COLO668 (cell line): ENCODE measurements at regions not wholly inside any gene's neighbourhood (a gene's known extent, or its start where the extent isn't known, plus 50 kb on each side); places are given as distances from the start of the nearest gene placed in this dataset.

Experiments used
- DNase-seq: peaks from one replicate; lab custom pipeline; 2025; ENCODE audit not compliant: unreplicated experiment; lab: John Stamatoyannopoulos, UW

- no peak for DNase-seq
Measured at GRCh38 chr2:861655-862354, 88.8 kb upstream of the SNTG2 start.

- peak; percentile 48 for DNase-seq
Measured at GRCh38 chr2:860259-860855, 90.3 kb upstream of the SNTG2 start.

GRCh38 chr2:858646-859045, 92.0 kb upstream of the SNTG2 start:
- DNase-seq = no peak

GRCh38 chr2:857937-858336, 92.7 kb upstream of the SNTG2 start:
- no peak for DNase-seq

- DNase-seq = no peak
Measured at GRCh38 chr2:857081-857480, 93.6 kb upstream of the SNTG2 start.

GRCh38 chr2:856456-856855, 94.2 kb upstream of the SNTG2 start:
- DNase-seq = no peak

GRCh38 chr2:856041-856440, 94.6 kb upstream of the SNTG2 start:
- DNase-seq = no peak

GRCh38 chr2:855177-855576, 95.5 kb upstream of the SNTG2 start:
- DNase-seq = no peak

- peak; percentile 46 for DNase-seq
Measured at GRCh38 chr2:854460-854859, 96.2 kb upstream of the SNTG2 start.

GRCh38 chr2:853203-853870, 97.3 kb upstream of the SNTG2 start:
- DNase-seq = no peak

GRCh38 chr2:852168-852567, 98.5 kb upstream of the SNTG2 start:
- DNase-seq = no peak

GRCh38 chr2:851680-852079, 99.0 kb upstream of the SNTG2 start:
- DNase-seq = no peak

- no peak for DNase-seq
Measured at GRCh38 chr2:851078-851477, 99.6 kb upstream of the SNTG2 start.

- DNase-seq = no peak
Measured at GRCh38 chr2:850429-850828, 100.2 kb upstream of the SNTG2 start.

GRCh38 chr2:848099-848498, 102.5 kb upstream of the SNTG2 start:
- no peak for DNase-seq

- DNase-seq = peak; percentile 15
Measured at GRCh38 chr2:847669-848068, 103.0 kb upstream of the SNTG2 start.

- no peak for DNase-seq
Measured at GRCh38 chr2:844715-845114, 105.9 kb upstream of the SNTG2 start.

GRCh38 chr2:842151-842803, 108.4 kb upstream of the SNTG2 start:
- DNase-seq = no peak

- no peak for DNase-seq
Measured at GRCh38 chr2:841036-841435, 109.6 kb upstream of the SNTG2 start.

GRCh38 chr2:834233-834632, 116.4 kb upstream of the SNTG2 start:
- no peak for DNase-seq

GRCh38 chr2:833180-833579, 117.5 kb upstream of the SNTG2 start:
- DNase-seq = no peak

GRCh38 chr2:832635-833034, 118.0 kb upstream of the SNTG2 start:
- DNase-seq = no peak
